H1 (cell line): ENCODE measurements at regions not wholly inside any gene's neighbourhood (a gene's known extent, or its start where the extent isn't known, plus 50 kb on each side); places are given as distances from the start of the nearest gene placed in this dataset.

ENCODE experiments used
- CTCF ChIA-PET: fragments of 300-600 bp; sonication (Branson Sonifier 250); formaldehyde crosslinking; loops from one replicate; lab custom pipeline; 2021; ENCODE audit not compliant: partially characterized antibody; lab: Charles Lee
- POLR2A ChIA-PET: fragments of 300-600 bp; sonication (Branson Sonifier 250); formaldehyde crosslinking; loops from one replicate; lab custom pipeline; 2021; ENCODE audit warnings: inconsistent platforms; ENCODE audit not compliant: partially characterized antibody; lab: Charles Lee
- DNase-seq, 2 experiments: peaks; one replicate each; pipeline versions ENCODE4 v3.0.0 to v3.0.0-alpha.2; 2010 to 2022; ENCODE audit warnings: low spot score in 2 of 2, low read depth in 1 of 2, mixed read lengths in 1 of 2
- FAIRE-seq: peaks from 2 replicates; lab custom pipeline; 2011; peaks lifted over from hg19 to GRCh38; lab: Jason Lieb, UNC
- H2AFZ ChIP-seq: 2 replicates; pipeline ENCODE4 v1.8.1; 2012; ENCODE audit warnings: low read length, inconsistent platforms
- H2AK5ac ChIP-seq: 2 replicates; pipeline ENCODE4 v1.6.1; 2013; ENCODE audit warnings: low read depth, low read length
- H2BK120ac ChIP-seq: replicated peaks from 2 replicates; pipeline ENCODE3; 2013; ENCODE audit warnings: low read depth, low read length, inconsistent platforms
- H2BK12ac ChIP-seq: 2 replicates; pipeline ENCODE4 v1.6.1; 2013; ENCODE audit warnings: low read depth, low read length
- H2BK15ac ChIP-seq: 2 replicates; pipeline ENCODE4 v1.6.1; 2013; ENCODE audit warnings: low read length
- H2BK20ac ChIP-seq: 2 replicates; pipeline ENCODE4 v1.6.1; 2013; ENCODE audit warnings: low read length
- H2BK5ac ChIP-seq: 2 replicates; pipeline ENCODE4 v1.6.1; 2013; ENCODE audit warnings: low read depth, low read length
- H3K14ac ChIP-seq: 2 replicates; pipeline ENCODE4 v1.6.1; 2013; ENCODE audit warnings: inconsistent platforms; ENCODE audit not compliant: insufficient read length
- H3K18ac ChIP-seq: 2 replicates; pipeline ENCODE4 v1.6.1; 2013; ENCODE audit warnings: low read length; ENCODE audit errors: extremely low read depth
- H3K23ac ChIP-seq: 2 replicates; pipeline ENCODE4 v1.6.1; 2013; ENCODE audit warnings: inconsistent platforms; ENCODE audit not compliant: insufficient read length
- H3K23me2 ChIP-seq: 2 replicates; pipeline ENCODE4 v1.6.1; 2013; ENCODE audit warnings: low read depth, low read length
- H3K27ac ChIP-seq: 2 replicates; pipeline ENCODE4 v1.6.1; 2011; ENCODE audit warnings: low read depth, low read length, inconsistent platforms
- H3K27me3 ChIP-seq, 4 experiments: replicated peaks in 1 of 4; 1 replicate in 1 of 4; 2 replicates in 3 of 4; pipeline versions ENCODE4 v1.6.1 to v1.8.1; 2011 to 2013; ENCODE audit warnings: low read length in 3 of 4, mild to moderate bottlenecking in 3 of 4, inconsistent platforms in 2 of 4, mixed read lengths in 2 of 4, moderate library complexity in 1 of 4; ENCODE audit not compliant: control insufficient read depth in 3 of 4, insufficient read depth in 3 of 4; ENCODE audit errors: extremely low read depth in 1 of 4
- H3K36me3 ChIP-seq, 4 experiments: 2 replicates each; pipeline versions ENCODE4 v1.6.1 to v1.8.1; 2011 to 2013; ENCODE audit warnings: mild to moderate bottlenecking in 4 of 4, low read length in 3 of 4, moderate library complexity in 2 of 4, control low read depth in 1 of 4, inconsistent platforms in 1 of 4; ENCODE audit not compliant: insufficient read depth in 4 of 4, control insufficient read depth in 2 of 4
- H3K4ac ChIP-seq: replicated peaks from 2 replicates; pipeline ENCODE3; 2013; ENCODE audit warnings: low read length, low read depth, mixed read lengths, inconsistent platforms; ENCODE audit not compliant: insufficient read length
- H3K4me1 ChIP-seq, 4 experiments: replicated peaks in 1 of 4; 1 replicate in 1 of 4; 2 replicates in 3 of 4; pipeline versions ENCODE4 v1.6.1 to v1.8.1; 2011 to 2013; ENCODE audit warnings: low read length in 3 of 4, inconsistent platforms in 2 of 4, mixed read lengths in 1 of 4; ENCODE audit not compliant: insufficient read depth in 4 of 4, control insufficient read depth in 3 of 4
- H3K4me2 ChIP-seq, 2 experiments: 2 replicates each; pipeline versions ENCODE4 v1.6.1 to v1.8.1; 2011 to 2013; ENCODE audit warnings: low read depth in 2 of 2, low read length in 2 of 2, control low read depth in 1 of 2, inconsistent platforms in 1 of 2, mild to moderate bottlenecking in 1 of 2; ENCODE audit not compliant: insufficient read depth in 1 of 2
- H3K4me3 ChIP-seq, 4 experiments: fragments of 200-600, 300-600 bp in 1 of 4; sonication (generic), shearing (Covaris generic), sonication (Bioruptor Twin) in 1 of 4; 2 replicates each; pipeline versions ENCODE4 v1.5.1 to v1.8.1; 2011 to 2016; ENCODE audit warnings: low read length in 4 of 4, low read depth in 3 of 4, control low read depth in 2 of 4, inconsistent platforms in 2 of 4, mild to moderate bottlenecking in 2 of 4, mixed read lengths in 1 of 4, moderate library complexity in 1 of 4; ENCODE audit not compliant: insufficient read depth in 2 of 4; ENCODE audit errors: extremely low read depth in 1 of 4
- H3K56ac ChIP-seq: replicated peaks from 2 replicates; pipeline ENCODE3; 2013; ENCODE audit warnings: low read depth, mild to moderate bottlenecking, mixed read lengths, low read length, inconsistent platforms; ENCODE audit not compliant: insufficient read length
- H3K79me1 ChIP-seq: 2 replicates; pipeline ENCODE4 v1.6.1; 2013; ENCODE audit warnings: low read depth, low read length, control low read depth
- H3K79me2 ChIP-seq, 2 experiments: 2 replicates each; pipeline versions ENCODE4 v1.6.1 to v1.8.1; 2012 to 2013; ENCODE audit warnings: low read length in 2 of 2, mild to moderate bottlenecking in 2 of 2, inconsistent platforms in 1 of 2; ENCODE audit not compliant: insufficient read depth in 2 of 2, control insufficient read depth in 1 of 2
- H3K9ac ChIP-seq, 4 experiments: replicated peaks in 1 of 4; 1 replicate in 1 of 4; 2 replicates in 3 of 4; pipeline versions ENCODE4 v1.6.1 to v1.8.1; 2011 to 2013; ENCODE audit warnings: low read depth in 3 of 4, low read length in 3 of 4, control low read depth in 2 of 4, mild to moderate bottlenecking in 2 of 4, moderate library complexity in 2 of 4, inconsistent platforms in 1 of 4; ENCODE audit errors: extremely low read depth in 1 of 4
- H3K9me3 ChIP-seq, 2 experiments: 2 replicates each; pipeline versions ENCODE4 v1.6.1 to v1.8.1; 2012 to 2013; ENCODE audit warnings: mild to moderate bottlenecking in 2 of 2, moderate library complexity in 2 of 2, control low read depth in 1 of 2, inconsistent platforms in 1 of 2, low read depth in 1 of 2, low read length in 1 of 2, mixed read lengths in 1 of 2; ENCODE audit not compliant: insufficient read depth in 2 of 2
- H4K20me1 ChIP-seq, 2 experiments: replicated peaks in 1 of 2; 2 replicates each; pipeline versions ENCODE3 to v1.8.1; 2011 to 2013; ENCODE audit warnings: inconsistent platforms in 2 of 2, low read length in 2 of 2, mild to moderate bottlenecking in 1 of 2; ENCODE audit not compliant: insufficient read depth in 2 of 2, control insufficient read depth in 1 of 2
- H4K5ac ChIP-seq: 2 replicates; pipeline ENCODE4 v1.6.1; 2013; ENCODE audit warnings: low read length, low read depth, mixed read lengths, inconsistent platforms; ENCODE audit not compliant: insufficient read length
- H4K8ac ChIP-seq: 2 replicates; pipeline ENCODE4 v1.8.0; 2013; ENCODE audit warnings: mild to moderate bottlenecking, moderate library complexity, low read length, inconsistent platforms; ENCODE audit not compliant: insufficient read depth; ENCODE audit errors: extremely low read depth
- H4K91ac ChIP-seq: replicated peaks from 2 replicates; pipeline ENCODE3; 2013; ENCODE audit warnings: low read length, mixed read lengths, inconsistent platforms; ENCODE audit not compliant: insufficient read length
- CHD1 ChIP-seq: IDR thresholded peaks from 2 replicates; pipeline ENCODE4 v1.6.1; 2012; ENCODE audit warnings: low read depth, low read length, improper control_type of control experiment
- RXRA ChIP-seq: IDR thresholded peaks from 2 replicates; pipeline ENCODE4 v1.6.1; 2011; ENCODE audit warnings: low read depth, mild to moderate bottlenecking, low read length, moderate library complexity; ENCODE audit not compliant: insufficient read depth
- WGBS, 2 experiments: shearing (Covaris generic) in 1 of 2; methylation state at CpG; one replicate each; pipeline versions ENCODE4 v1.1.6 to v1.1.7; 2013 to 2015; ENCODE audit warnings: low lambda C conversion rate in 2 of 2, mixed read lengths in 2 of 2, inconsistent platforms in 1 of 2, low coverage in 1 of 2, missing lambda C conversion rate in 1 of 2; ENCODE audit not compliant: insufficient replicate concordance in 2 of 2, insufficient coverage in 1 of 2, insufficient read length in 1 of 2; ENCODE audit errors: extremely low coverage in 1 of 2, missing lambda C conversion rate in 1 of 2; 5-methylcytosine and 5-hydroxymethylcytosine counted together
- TF ChIP-seq, protein P1 (sequence below): IDR thresholded peaks from 2 replicates; pipeline ENCODE4 v1.6.1; 2011; ENCODE audit warnings: low read depth, mild to moderate bottlenecking, low read length; ENCODE audit not compliant: insufficient read depth
- TF ChIP-seq, protein P2 (sequence below): IDR thresholded peaks from 2 replicates; pipeline ENCODE4 v1.6.1; 2012; ENCODE audit warnings: inconsistent platforms

DNA sequence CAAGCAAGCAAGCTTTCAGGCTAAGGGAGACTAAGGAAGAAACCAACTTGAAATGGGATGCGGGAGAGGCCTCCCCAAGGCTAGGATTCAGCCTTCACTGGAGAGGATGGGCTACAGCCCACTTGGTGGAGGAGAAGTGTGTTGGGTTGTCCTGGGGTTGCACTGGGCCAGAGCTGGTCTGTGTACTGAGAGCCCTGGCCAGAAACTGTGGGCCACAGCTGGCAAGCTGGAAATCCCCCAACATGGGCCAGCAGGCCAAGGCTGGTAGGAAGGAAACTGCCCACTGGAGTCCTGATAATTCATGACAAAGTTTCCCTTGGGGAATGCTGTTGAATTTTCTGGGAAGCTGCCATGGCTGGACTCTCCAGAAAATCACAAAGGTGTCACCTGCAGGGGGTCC is 188.0 kb upstream of the S100G start:
- H2AFZ ChIP-seq: no peak overlapping the region
- FAIRE-seq: no peak
- H3K9ac ChIP-seq: no peak overlapping the region
- H3K4me2 ChIP-seq: no peak overlapping the region
- no peaks in the 10 kb centered on the region for H3K79me2 ChIP-seq
- no peak overlapping the region for H2BK120ac ChIP-seq
- H2BK12ac ChIP-seq: peak overlapping the region; percentile 17; the same call in 1 of the 2 replicates
- ChIA-PET CTCF (no interaction called here), POLR2A (no interaction called here)
- H3K23me2 ChIP-seq: no peaks in the 10 kb centered on the region
- WGBS, 2 experiments: 100% methylated on average over 1 of the region's 1 CpG; no CpG with 5 or more reads in 1 of the 2 experiments
- peak overlapping the region; percentile 78; the same call in 1 of the 2 replicates for H3K18ac ChIP-seq
- H3K4me1 ChIP-seq: peaks cover 0 to 9% (median 2%) of the 10 kb centered on the region in 4 experiments; a peak in 2 of 7 replicates
- no peak overlapping the region; the same call in 1 of the 2 replicates for H2BK5ac ChIP-seq
- peak overlapping the region; percentile 46 for H3K4ac ChIP-seq
- no peaks in the 10 kb centered on the region for H4K20me1 ChIP-seq
- H3K27me3 ChIP-seq: no peaks in the 10 kb centered on the region
- H3K79me1 ChIP-seq: no peaks in the 10 kb centered on the region
- H3K9me3 ChIP-seq: no peaks in the 10 kb centered on the region
- no peak overlapping the region; the same call in 1 of the 2 replicates for H4K8ac ChIP-seq
- H3K4me3 ChIP-seq: no peak overlapping the region
- peak overlapping the region; percentile 86 for H2BK20ac ChIP-seq
- H4K91ac ChIP-seq: peak overlapping the region; percentile 85
- H3K23ac ChIP-seq: no peak overlapping the region
- H2BK15ac ChIP-seq: no peak overlapping the region
- H4K5ac ChIP-seq: no peak overlapping the region
- H3K27ac ChIP-seq: no peak overlapping the region
- H2AK5ac ChIP-seq: no peak overlapping the region
- no peak overlapping the region for H3K56ac ChIP-seq
- H3K14ac ChIP-seq: no peak overlapping the region
- H3K36me3 ChIP-seq: no peaks in the 10 kb centered on the region
- DNase-seq: no peak
- TF ChIP-seq, protein P1, sequence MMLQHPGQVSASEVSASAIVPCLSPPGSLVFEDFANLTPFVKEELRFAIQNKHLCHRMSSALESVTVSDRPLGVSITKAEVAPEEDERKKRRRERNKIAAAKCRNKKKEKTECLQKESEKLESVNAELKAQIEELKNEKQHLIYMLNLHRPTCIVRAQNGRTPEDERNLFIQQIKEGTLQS: no peak
- TF ChIP-seq RXRA (no peak), CHD1 (no peak)
- TF ChIP-seq, protein P2, sequence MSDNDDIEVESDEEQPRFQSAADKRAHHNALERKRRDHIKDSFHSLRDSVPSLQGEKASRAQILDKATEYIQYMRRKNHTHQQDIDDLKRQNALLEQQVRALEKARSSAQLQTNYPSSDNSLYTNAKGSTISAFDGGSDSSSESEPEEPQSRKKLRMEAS: no peak
